HFF-Myc (cell line): ENCODE measurements at regions not wholly inside any gene's neighbourhood (a gene's known extent, or its start where the extent isn't known, plus 50 kb on each side); places are given as distances from the start of the nearest gene placed in this dataset.

ENCODE experiments used
- DNase-seq: peaks from one replicate; pipeline ENCODE4 v3.0.0-alpha.2; 2011; ENCODE audit warnings: low read depth; ENCODE audit errors: extremely low read depth
- H3K4me3 ChIP-seq: replicated peaks from 2 replicates; pipeline ENCODE4 v1.5.1; 2011; ENCODE audit warnings: low read depth, mild to moderate bottlenecking, control low read depth, low read length
- CTCF ChIP-seq: IDR thresholded peaks from 2 replicates; pipeline ENCODE4 v1.5.1; 2012; ENCODE audit warnings: mild to moderate bottlenecking, low read depth, low read length, control low read depth; ENCODE audit errors: missing control alignments

GRCh38 chr11:128389461-128389976 is 197.8 kb downstream of the ETS1 start:
- no peak for TF ChIP-seq CTCF
- H3K4me3 ChIP-seq = no peak overlapping the region
- no peak for DNase-seq

GRCh38 chr11:128388206-128388815 is 199.0 kb downstream of the ETS1 start:
- no peak overlapping the region for H3K4me3 ChIP-seq
- no peak for TF ChIP-seq CTCF
- DNase-seq = no peak

GRCh38 chr11:128379587-128380580 is 207.5 kb downstream of the ETS1 start:
- DNase-seq = peak; percentile 22
- H3K4me3 ChIP-seq = no peak overlapping the region
- TF ChIP-seq CTCF = no peak

- TF ChIP-seq CTCF = no peak
- no peak for DNase-seq
- no peak overlapping the region for H3K4me3 ChIP-seq
Observed at GRCh38 chr11:128375961-128376360, 211.4 kb downstream of the ETS1 start.

- no peak for DNase-seq
- no peak for TF ChIP-seq CTCF
Observed at GRCh38 chr11:128374026-128374425, 213.3 kb downstream of the ETS1 start.

GRCh38 chr11:128372977-128373376 is 214.4 kb downstream of the ETS1 start:
- no peak for DNase-seq
- no peak overlapping the region for H3K4me3 ChIP-seq
- no peak for TF ChIP-seq CTCF

More at GRCh38 chr11:128374026-128374425, 213.3 kb downstream of the ETS1 start:
- H3K4me3 ChIP-seq = no peak overlapping the region
